ENCODE measurements at regions not wholly inside any gene's neighbourhood (a gene's known extent, or its start where the extent isn't known, plus 50 kb on each side); places are given as distances from the start of the nearest gene placed in this dataset.

GRCh38 chr12:91356405-91356804, 173.8 kb upstream of the DCN start:
- TF ChIP-seq, protein P1, sequence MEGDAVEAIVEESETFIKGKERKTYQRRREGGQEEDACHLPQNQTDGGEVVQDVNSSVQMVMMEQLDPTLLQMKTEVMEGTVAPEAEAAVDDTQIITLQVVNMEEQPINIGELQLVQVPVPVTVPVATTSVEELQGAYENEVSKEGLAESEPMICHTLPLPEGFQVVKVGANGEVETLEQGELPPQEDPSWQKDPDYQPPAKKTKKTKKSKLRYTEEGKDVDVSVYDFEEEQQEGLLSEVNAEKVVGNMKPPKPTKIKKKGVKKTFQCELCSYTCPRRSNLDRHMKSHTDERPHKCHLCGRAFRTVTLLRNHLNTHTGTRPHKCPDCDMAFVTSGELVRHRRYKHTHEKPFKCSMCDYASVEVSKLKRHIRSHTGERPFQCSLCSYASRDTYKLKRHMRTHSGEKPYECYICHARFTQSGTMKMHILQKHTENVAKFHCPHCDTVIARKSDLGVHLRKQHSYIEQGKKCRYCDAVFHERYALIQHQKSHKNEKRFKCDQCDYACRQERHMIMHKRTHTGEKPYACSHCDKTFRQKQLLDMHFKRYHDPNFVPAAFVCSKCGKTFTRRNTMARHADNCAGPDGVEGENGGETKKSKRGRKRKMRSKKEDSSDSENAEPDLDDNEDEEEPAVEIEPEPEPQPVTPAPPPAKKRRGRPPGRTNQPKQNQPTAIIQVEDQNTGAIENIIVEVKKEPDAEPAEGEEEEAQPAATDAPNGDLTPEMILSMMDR (IDR thresholded peaks at IDR 0.05; ENCODE audit: poor library complexity): no peak
- TF ChIP-seq EZH2phosphoT487 (IDR thresholded peaks at IDR 0.05; ENCODE audit: low read depth, severe bottlenecking, unreplicated experiment) (no peak), EZH2 (IDR thresholded peaks at IDR 0.05; ENCODE audit: borderline replicate concordance) (no peak)

All from hepatocyte (in vitro differentiated cells).